IMR-90 (cell line): ENCODE measurements at regions not wholly inside any gene's neighbourhood (a gene's known extent, or its start where the extent isn't known, plus 50 kb on each side); places are given as distances from the start of the nearest gene placed in this dataset.

Experiments
- ATAC-seq: fragments of 200-7000 bp; cut with Tn5 transposase; 2 replicates; pipeline ENCODE4 v1.9.1; 2020; ENCODE audit warnings: low read depth, mild to moderate bottlenecking, moderate library complexity
- BruUV-seq: library from RNA; stranded (reverse); fragments of 400-500 nt; replicated peaks from 2 replicates; lab custom pipeline; 2021; lab: Mats Ljungman, UMichigan
- CTCF ChIA-PET: fragments of 300-600 bp; formaldehyde crosslinking; extraction: SDS; loops from one replicate; lab custom pipeline; 2021; ENCODE audit warnings: antibody characterized with exemption; lab: Yijun Ruan, JAX
- POLR2A ChIA-PET: fragments of 300-600 bp; sonication (Branson Sonifier 250); formaldehyde crosslinking; loops from one replicate; lab custom pipeline; 2022; ENCODE audit warnings: antibody characterized with exemption; ENCODE audit not compliant: unreplicated experiment; lab: Charles Lee
- DNase-seq: peaks from one replicate; pipeline ENCODE4 v3.0.0; 2013
- H2AFZ ChIP-seq: replicated peaks from 2 replicates; pipeline ENCODE3; 2013; ENCODE audit warnings: low read length, mild to moderate bottlenecking; ENCODE audit not compliant: poor library complexity
- H2AK5ac ChIP-seq: 2 replicates; pipeline ENCODE4 v1.6.1; 2013; ENCODE audit warnings: low read depth, low read length, inconsistent platforms
- H2AK9ac ChIP-seq: replicated peaks from 2 replicates; pipeline ENCODE3; 2013; ENCODE audit warnings: mild to moderate bottlenecking, low read depth, low read length, moderate library complexity; ENCODE audit not compliant: poor library complexity
- H2BK120ac ChIP-seq: 2 replicates; pipeline ENCODE4 v1.6.1; 2013; ENCODE audit warnings: low read depth, low read length, inconsistent platforms
- H2BK15ac ChIP-seq: 3 replicates; pipeline ENCODE4 v1.6.1; 2013; ENCODE audit warnings: low read depth, low read length, inconsistent platforms
- H2BK20ac ChIP-seq: 2 replicates; pipeline ENCODE4 v1.6.1; 2013; ENCODE audit warnings: low read depth, mild to moderate bottlenecking, inconsistent platforms, low read length, moderate library complexity
- H2BK5ac ChIP-seq: 2 replicates; pipeline ENCODE4 v1.6.1; 2013; ENCODE audit warnings: mild to moderate bottlenecking, low read depth, low read length, inconsistent platforms; ENCODE audit not compliant: poor library complexity, severe bottlenecking
- H3K14ac ChIP-seq: replicated peaks from 2 replicates; pipeline ENCODE4 v1.6.1; 2013; ENCODE audit warnings: low read depth, low read length, inconsistent platforms
- H3K18ac ChIP-seq: 2 replicates; pipeline ENCODE4 v1.6.1; 2013; ENCODE audit warnings: low read depth, low read length, control low read depth
- H3K23ac ChIP-seq: 2 replicates; pipeline ENCODE4 v1.6.1; 2013; ENCODE audit warnings: low read depth, low read length, inconsistent platforms
- H3K27ac ChIP-seq: 2 replicates; pipeline ENCODE4 v1.5.1; 2013; ENCODE audit warnings: mild to moderate bottlenecking, control low read depth, low read length; ENCODE audit not compliant: insufficient read depth
- H3K27me3 ChIP-seq: 2 replicates; pipeline ENCODE4 v1.6.1; 2013; ENCODE audit warnings: low read length; ENCODE audit not compliant: control insufficient read depth, insufficient read depth
- H3K36me3 ChIP-seq: 2 replicates; pipeline ENCODE4 v1.6.1; 2013; ENCODE audit warnings: low read length, mixed read lengths; ENCODE audit not compliant: control insufficient read depth, insufficient read depth
- H3K4ac ChIP-seq: 2 replicates; pipeline ENCODE4 v1.6.1; 2013; ENCODE audit warnings: low read depth, low read length, inconsistent platforms
- H3K4me1 ChIP-seq: 2 replicates; pipeline ENCODE4 v1.6.1; 2013; ENCODE audit warnings: low read length, mixed read lengths; ENCODE audit not compliant: control insufficient read depth, insufficient read depth
- H3K4me2 ChIP-seq: 2 replicates; pipeline ENCODE4 v1.6.1; 2013; ENCODE audit warnings: low read depth, mild to moderate bottlenecking, control low read depth, low read length, moderate library complexity
- H3K4me3 ChIP-seq: 2 replicates; pipeline ENCODE4 v1.5.1; 2013; ENCODE audit warnings: low read depth, mild to moderate bottlenecking, control low read depth, low read length, moderate library complexity; ENCODE audit not compliant: insufficient read depth
- H3K56ac ChIP-seq: 2 replicates; pipeline ENCODE4 v1.6.1; 2013; ENCODE audit warnings: low read length, inconsistent platforms; ENCODE audit not compliant: insufficient read depth; ENCODE audit errors: extremely low read depth
- H3K79me1 ChIP-seq, 2 experiments: 2 replicates each; pipeline ENCODE4 v1.6.1; 2013; ENCODE audit warnings: low read length in 2 of 2, inconsistent platforms in 1 of 2, low read depth in 1 of 2
- H3K9ac ChIP-seq: 2 replicates; pipeline ENCODE4 v1.6.1; 2013; ENCODE audit warnings: low read depth, low read length, control low read depth
- H3K9me1 ChIP-seq: 2 replicates; pipeline ENCODE4 v1.6.1; 2013; ENCODE audit warnings: low read length, inconsistent platforms; ENCODE audit not compliant: insufficient read depth
- H3K9me3 ChIP-seq: 2 replicates; pipeline ENCODE4 v1.6.1; 2013; ENCODE audit warnings: low read length; ENCODE audit not compliant: control insufficient read depth, insufficient read depth
- H4K20me1 ChIP-seq: 2 replicates; pipeline ENCODE4 v1.6.1; 2013; ENCODE audit warnings: low read length, inconsistent platforms; ENCODE audit not compliant: insufficient read depth
- H4K5ac ChIP-seq: 2 replicates; pipeline ENCODE4 v1.6.1; 2013; ENCODE audit warnings: mild to moderate bottlenecking, low read depth, low read length, control low read depth
- H4K8ac ChIP-seq, 2 experiments: 2 replicates each; pipeline ENCODE4 v1.6.1; 2013; ENCODE audit warnings: low read depth in 2 of 2, low read length in 2 of 2, control low read depth in 1 of 2, inconsistent platforms in 1 of 2
- H4K91ac ChIP-seq: 2 replicates; pipeline ENCODE4 v1.6.1; 2013; ENCODE audit warnings: low read depth, low read length, inconsistent platforms; ENCODE audit not compliant: insufficient read depth
- BHLHE40 ChIP-seq: fragments of 150-350 bp; IDR thresholded peaks from 2 replicates; pipeline ENCODE4 v1.6.1; 2016; ENCODE audit warnings: mild to moderate bottlenecking, low read depth, low read length
- CEBPB ChIP-seq: IDR thresholded peaks from 2 replicates; pipeline ENCODE4 v1.6.1; 2012; ENCODE audit warnings: low read depth, low read length, improper control_type of control experiment
- CHD1 ChIP-seq: IDR thresholded peaks from 2 replicates; pipeline ENCODE4 v1.6.1; 2012; ENCODE audit warnings: low read depth, low read length, improper control_type of control experiment
- CTCF ChIP-seq: conservative IDR thresholded peaks from 2 replicates; pipeline ENCODE4 v1.5.1; 2012; ENCODE audit warnings: mild to moderate bottlenecking, low read depth, low read length, improper control_type of control experiment
- FOS ChIP-seq: fragments of 150-350 bp; IDR thresholded peaks from 2 replicates; pipeline ENCODE4 v1.6.1; 2016; ENCODE audit warnings: low read depth, low read length
- MAFK ChIP-seq: IDR thresholded peaks from 2 replicates; pipeline ENCODE4 v1.6.1; 2012; ENCODE audit warnings: low read depth, low read length, improper control_type of control experiment
- MAZ ChIP-seq: IDR thresholded peaks from 2 replicates; pipeline ENCODE4 v1.6.1; 2012; ENCODE audit warnings: low read depth, mild to moderate bottlenecking, low read length, improper control_type of control experiment, moderate library complexity, borderline replicate concordance
- MXI1 ChIP-seq: IDR thresholded peaks from 2 replicates; pipeline ENCODE4 v1.6.1; 2012; ENCODE audit warnings: low read depth, mild to moderate bottlenecking, low read length, moderate library complexity, borderline replicate concordance
- NFE2L2 ChIP-seq: fragments of 150-350 bp; IDR thresholded peaks from 2 replicates; pipeline ENCODE4 v1.6.1; 2016; ENCODE audit warnings: low read depth, mild to moderate bottlenecking, low read length
- POLR2A ChIP-seq: IDR thresholded peaks from 2 replicates; pipeline ENCODE4 v1.6.1; 2012; ENCODE audit warnings: mild to moderate bottlenecking, low read depth, low read length
- RAD21 ChIP-seq: IDR thresholded peaks from 2 replicates; pipeline ENCODE4 v1.6.1; 2012; ENCODE audit warnings: low read length, improper control_type of control experiment
- RCOR1 ChIP-seq: IDR thresholded peaks from 2 replicates; pipeline ENCODE4 v1.6.1; 2012; ENCODE audit warnings: mild to moderate bottlenecking, low read length, improper control_type of control experiment; ENCODE audit not compliant: insufficient replicate concordance
- RFX5 ChIP-seq: IDR thresholded peaks from 2 replicates; pipeline ENCODE4 v1.8.0; 2012; ENCODE audit warnings: low read depth, mild to moderate bottlenecking, low read length, moderate library complexity
- SMC3 ChIP-seq: fragments of 150-350 bp; IDR thresholded peaks from 2 replicates; pipeline ENCODE4 v1.6.1; 2016; ENCODE audit warnings: low read depth, mild to moderate bottlenecking, antibody characterized with exemption, low read length, moderate library complexity
- USF2 ChIP-seq: fragments of 150-350 bp; IDR thresholded peaks from 2 replicates; pipeline ENCODE4 v1.6.1; 2017; ENCODE audit warnings: mild to moderate bottlenecking, antibody characterized with exemption, low read length, low read depth
- WGBS, 2 experiments: methylation state at CpG; one replicate each; pipeline versions ENCODE4 v1.1.5 to v1.1.7; 2013; ENCODE audit warnings: missing lambda C conversion rate in 2 of 2; ENCODE audit not compliant: insufficient read length in 1 of 2; ENCODE audit errors: extremely low coverage in 2 of 2; 5-methylcytosine and 5-hydroxymethylcytosine counted together
- dilution Hi-C: fragments of 300-500 bp; cut with HindIII; formaldehyde crosslinking; loops from one replicate; pipeline ENCODE4 v1.14.3; 2018; ENCODE audit warnings: low sequenced_read_pairs; ENCODE audit not compliant: unreplicated experiment
- in situ Hi-C: fragments of 300-500 bp; cut with MboI; formaldehyde crosslinking; loops from 3 replicates; pipeline ENCODE4 v1.14.3; 2019; ENCODE audit warnings: low sequenced_read_pairs, inconsistent platforms, mixed read lengths
- intact Hi-C: fragments of 100-400 bp; cut with micrococcal nuclease; formaldehyde crosslinking; loops from 2 replicates; pipeline ENCODE4 v1.10.0; 2022
- TF ChIP-seq, protein P1 (sequence below): fragments of 150-350 bp; IDR thresholded peaks from 2 replicates; pipeline ENCODE4 v1.6.1; 2016; ENCODE audit warnings: low read depth, mild to moderate bottlenecking, low read length, moderate library complexity, borderline replicate concordance

DNA sequence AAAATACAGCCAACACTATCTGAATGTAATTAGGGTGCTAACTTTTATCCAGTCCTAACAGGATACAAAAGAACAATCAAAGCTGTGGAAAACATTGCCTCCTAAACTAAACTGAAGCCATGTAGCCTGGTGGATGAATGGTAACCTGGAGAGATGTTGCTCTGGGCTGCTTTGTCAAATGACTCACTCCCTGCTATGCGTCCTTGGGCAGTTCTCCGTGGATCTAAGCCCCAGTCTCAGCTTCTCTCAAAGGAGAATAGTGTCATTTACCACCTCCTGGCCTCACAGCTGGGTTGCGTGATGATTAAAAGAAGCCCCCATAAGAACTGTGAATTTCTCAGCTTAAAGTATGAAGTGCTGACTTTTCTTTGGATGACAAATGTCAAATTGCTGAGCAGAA is 203.7 kb downstream of the ICOS start:
- no TSS peak for BruUV-seq
- H3K14ac ChIP-seq: no peak overlapping the region
- no peak overlapping the region for H3K4me2 ChIP-seq
- no peak overlapping the region for H4K5ac ChIP-seq
- H3K4me3 ChIP-seq: no peak overlapping the region
- ChIA-PET POLR2A (no interaction called here), CTCF (no interaction called here)
- no peaks in the 10 kb centered on the region for H4K20me1 ChIP-seq
- no peak overlapping the region for H3K9ac ChIP-seq
- no peak overlapping the region for H3K56ac ChIP-seq
- no peak overlapping the region for H2AK9ac ChIP-seq
- no peak overlapping the region for H2BK20ac ChIP-seq
- H3K4ac ChIP-seq: no peak overlapping the region
- H3K9me1 ChIP-seq: no peaks in the 10 kb centered on the region
- DNase-seq: no peak
- in situ Hi-C loops: no loop called here
- H2BK5ac ChIP-seq: no peak overlapping the region
- no peak overlapping the region for H2AFZ ChIP-seq
- no peak overlapping the region for H3K27ac ChIP-seq
- intact Hi-C loops: no loop called here
- TF ChIP-seq MAZ (no peak), MXI1 (no peak), FOS (no peak), CEBPB (no peak), MAFK (no peak), NFE2L2 (no peak), RFX5 (no peak), RCOR1 (no peak), CTCF (no peak), POLR2A (no peak), SMC3 (no peak), RAD21 (no peak), BHLHE40 (no peak), CHD1 (no peak), USF2 (no peak)
- TF ChIP-seq, protein P1, sequence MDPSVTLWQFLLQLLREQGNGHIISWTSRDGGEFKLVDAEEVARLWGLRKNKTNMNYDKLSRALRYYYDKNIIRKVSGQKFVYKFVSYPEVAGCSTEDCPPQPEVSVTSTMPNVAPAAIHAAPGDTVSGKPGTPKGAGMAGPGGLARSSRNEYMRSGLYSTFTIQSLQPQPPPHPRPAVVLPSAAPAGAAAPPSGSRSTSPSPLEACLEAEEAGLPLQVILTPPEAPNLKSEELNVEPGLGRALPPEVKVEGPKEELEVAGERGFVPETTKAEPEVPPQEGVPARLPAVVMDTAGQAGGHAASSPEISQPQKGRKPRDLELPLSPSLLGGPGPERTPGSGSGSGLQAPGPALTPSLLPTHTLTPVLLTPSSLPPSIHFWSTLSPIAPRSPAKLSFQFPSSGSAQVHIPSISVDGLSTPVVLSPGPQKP: no peak
- dilution Hi-C loops: no loop called here
- 100% methylated on average over 1 of the region's 3 CpGs; no CpG with 5 or more reads in 1 of the 2 experiments for WGBS, 2 experiments
- H3K23ac ChIP-seq: no peak overlapping the region
- H3K79me1 ChIP-seq: no peaks in the 10 kb centered on the region
- no peak overlapping the region for H2BK15ac ChIP-seq
- H4K8ac ChIP-seq: no peak overlapping the region
- H3K27me3 ChIP-seq: peaks cover 27% of the 10 kb centered on the region
- no peak overlapping the region for H2AK5ac ChIP-seq
- H3K36me3 ChIP-seq: no peaks in the 10 kb centered on the region
- H3K4me1 ChIP-seq: no peaks in the 10 kb centered on the region
- no peak overlapping the region for H3K18ac ChIP-seq
- H4K91ac ChIP-seq: no peak overlapping the region
- H3K9me3 ChIP-seq: no peaks in the 10 kb centered on the region
- no peak for ATAC-seq
- H2BK120ac ChIP-seq: no peak overlapping the region
